ENCODE measurements at regions not wholly inside any gene's neighbourhood (a gene's known extent, or its start where the extent isn't known, plus 50 kb on each side); places are given as distances from the start of the nearest gene placed in this dataset.

DNA sequence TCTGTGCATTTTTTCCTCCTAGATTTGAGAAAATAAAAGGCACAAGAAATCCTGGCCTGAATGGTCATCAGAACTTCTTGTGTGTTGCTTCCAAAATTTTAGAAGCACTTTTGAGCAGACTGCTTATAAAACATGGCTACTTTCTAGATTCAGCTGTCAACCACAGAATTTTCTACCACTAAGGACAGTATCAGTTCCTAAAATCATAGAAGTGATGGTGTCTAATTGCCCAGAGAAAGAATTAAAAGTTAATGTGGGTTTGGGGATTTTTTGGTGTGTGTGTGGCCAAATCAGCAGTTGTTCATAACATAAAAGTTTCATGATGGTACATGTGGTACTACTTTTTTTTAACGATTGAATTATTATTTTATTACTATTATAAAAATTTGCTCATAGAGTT is 171.4 kb upstream of the SNX7 start:
- no peak overlapping the region for H3K27ac Mint-ChIP-seq
- no peaks in the 10 kb centered on the region for H3K36me3 Mint-ChIP-seq
- no peaks in the 10 kb centered on the region for H3K4me1 Mint-ChIP-seq
- Histone ChIP-seq H3K27ac (ENCODE audit: low read depth, low read length) (no peak overlapping the region), H3K27me3 (ENCODE audit: control insufficient read depth in 2 of 2, insufficient read depth in 2 of 2, low read length in 2 of 2) (no peaks in the 10 kb centered on the region), H3K9me3 (ENCODE audit: control insufficient read depth in 2 of 3, low read length in 3 of 3) (no peaks in the 10 kb centered on the region), H3K36me3 (ENCODE audit: control insufficient read depth in 2 of 3, insufficient read depth in 3 of 3, low read length in 3 of 3) (no peaks in the 10 kb centered on the region), H3K4me3 (ENCODE audit: low read length) (no peak overlapping the region), H3K4me1 (ENCODE audit: control insufficient read depth in 2 of 2, insufficient read depth in 2 of 2, low read length in 2 of 2) (no peaks in the 10 kb centered on the region)
- no peak overlapping the region for H3K4me3 Mint-ChIP-seq
- POLR2A ChIA-PET: no interaction called here
- CTCF ChIA-PET: no interaction called here
- DNase-seq: no peak
- peaks cover 0 to 6% (median 1%) of the 10 kb centered on the region in 11 donors for H3K9me3 Mint-ChIP-seq
- ATAC-seq: no peak
- peaks cover 0 to 8% (median 0%) of the 10 kb centered on the region in 5 donors for H3K27me3 Mint-ChIP-seq
- intact Hi-C loops (cut with micrococcal nuclease): no loop called here

DNA sequence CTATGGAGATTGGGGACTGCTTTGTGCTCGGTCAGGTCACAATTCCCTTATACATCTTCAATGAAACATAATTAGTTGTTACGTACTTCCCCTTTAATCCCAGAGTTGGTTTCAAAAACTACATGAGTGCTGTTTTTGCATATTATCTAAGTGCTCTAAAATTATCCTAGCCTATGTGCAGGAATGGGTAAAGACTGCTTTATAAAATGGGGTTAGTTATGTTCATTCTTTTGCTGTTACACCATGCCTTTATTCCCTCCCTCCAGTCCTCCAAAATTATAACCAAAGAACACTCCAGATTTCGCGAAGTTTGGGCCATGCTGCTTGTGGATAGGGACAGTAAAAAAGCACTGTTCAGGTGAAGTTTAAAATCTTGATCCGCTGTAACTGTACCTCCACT is 173.9 kb upstream of the SNX7 start:
- Histone ChIP-seq H3K36me3 (ENCODE audit: control insufficient read depth in 2 of 3, insufficient read depth in 3 of 3, low read length in 3 of 3) (no peaks in the 10 kb centered on the region), H3K27me3 (ENCODE audit: control insufficient read depth in 2 of 2, insufficient read depth in 2 of 2, low read length in 2 of 2) (no peaks in the 10 kb centered on the region), H3K4me1 (ENCODE audit: control insufficient read depth in 2 of 2, insufficient read depth in 2 of 2, low read length in 2 of 2) (no peaks in the 10 kb centered on the region), H3K27ac (ENCODE audit: low read depth, low read length) (no peak overlapping the region), H3K4me3 (ENCODE audit: low read length) (no peak overlapping the region), H3K9me3 (ENCODE audit: control insufficient read depth in 2 of 3, low read length in 3 of 3) (no peaks in the 10 kb centered on the region)
- Mint-ChIP-seq H3K27me3 (peaks cover 0 to 8% (median 0%) of the 10 kb centered on the region in 5 donors), H3K27ac (no peak overlapping the region), H3K36me3 (no peaks in the 10 kb centered on the region), H3K9me3 (peaks cover 0 to 6% (median 0%) of the 10 kb centered on the region in 11 donors), H3K4me3 (no peak overlapping the region), H3K4me1 (no peaks in the 10 kb centered on the region)
- intact Hi-C loops (cut with micrococcal nuclease): no loop called here
- POLR2A ChIA-PET: no interaction called here
- CTCF ChIA-PET: no interaction called here
- ATAC-seq (no peak), DNase-seq (no peak)

GRCh38 chr1:98482611-98483010 is 178.9 kb upstream of the SNX7 start:
- H3K4me3 Mint-ChIP-seq: no peak overlapping the region
- Histone ChIP-seq H3K36me3 (ENCODE audit: control insufficient read depth in 2 of 3, insufficient read depth in 3 of 3, low read length in 3 of 3) (no peaks in the 10 kb centered on the region), H3K4me1 (ENCODE audit: control insufficient read depth in 2 of 2, insufficient read depth in 2 of 2, low read length in 2 of 2) (no peaks in the 10 kb centered on the region), H3K4me3 (ENCODE audit: low read length) (no peak overlapping the region), H3K9me3 (ENCODE audit: control insufficient read depth in 2 of 3, low read length in 3 of 3) (no peaks in the 10 kb centered on the region), H3K27me3 (ENCODE audit: control insufficient read depth in 2 of 2, insufficient read depth in 2 of 2, low read length in 2 of 2) (no peaks in the 10 kb centered on the region), H3K27ac (ENCODE audit: low read depth, low read length) (no peak overlapping the region)
- no peak overlapping the region for H3K27ac Mint-ChIP-seq
- H3K9me3 Mint-ChIP-seq: peaks cover 0 to 4% (median 0%) of the 10 kb centered on the region in 11 donors
- no peaks in the 10 kb centered on the region for H3K36me3 Mint-ChIP-seq
- H3K4me1 Mint-ChIP-seq: no peaks in the 10 kb centered on the region
- no peak for DNase-seq
- CTCF ChIA-PET: no interaction called here
- intact Hi-C loops (cut with micrococcal nuclease): no loop called here
- no peak for ATAC-seq
- peaks cover 0 to 4% (median 0%) of the 10 kb centered on the region in 5 donors for H3K27me3 Mint-ChIP-seq
- POLR2A ChIA-PET: no interaction called here

DNA sequence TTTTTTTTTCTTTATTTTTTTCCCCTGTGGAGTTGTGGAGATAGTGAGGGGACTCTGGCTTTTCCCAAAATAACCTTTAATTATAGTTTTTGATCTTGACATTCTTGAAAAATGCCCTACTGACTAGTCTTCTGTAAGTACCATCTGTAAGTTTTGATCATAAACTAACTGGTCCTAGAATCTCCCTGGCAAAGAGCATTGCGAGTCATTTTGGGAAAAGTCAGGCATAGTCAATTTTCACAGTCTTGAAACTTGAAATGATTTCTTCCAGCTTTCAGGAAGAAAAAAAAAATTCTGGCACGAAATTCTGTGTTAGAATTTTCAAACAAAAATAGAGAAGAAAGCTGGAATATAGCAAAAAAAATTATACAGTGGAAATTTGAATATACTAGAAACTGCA is 181.2 kb upstream of the SNX7 start:
- DNase-seq (no peak), ATAC-seq (no peak)
- POLR2A ChIA-PET: no interaction called here
- Mint-ChIP-seq H3K27ac (no peak overlapping the region), H3K9me3 (peaks cover 0 to 4% (median 0%) of the 10 kb centered on the region in 11 donors), H3K36me3 (no peaks in the 10 kb centered on the region), H3K27me3 (no peaks in the 10 kb centered on the region), H3K4me3 (no peak overlapping the region), H3K4me1 (no peaks in the 10 kb centered on the region)
- Histone ChIP-seq H3K36me3 (ENCODE audit: control insufficient read depth in 2 of 3, insufficient read depth in 3 of 3, low read length in 3 of 3) (no peaks in the 10 kb centered on the region), H3K27ac (ENCODE audit: low read depth, low read length) (no peak overlapping the region), H3K4me3 (ENCODE audit: low read length) (no peak overlapping the region), H3K9me3 (ENCODE audit: control insufficient read depth in 2 of 3, low read length in 3 of 3) (no peaks in the 10 kb centered on the region), H3K4me1 (ENCODE audit: control insufficient read depth in 2 of 2, insufficient read depth in 2 of 2, low read length in 2 of 2) (no peaks in the 10 kb centered on the region), H3K27me3 (ENCODE audit: control insufficient read depth in 2 of 2, insufficient read depth in 2 of 2, low read length in 2 of 2) (no peaks in the 10 kb centered on the region)
- intact Hi-C loops (cut with micrococcal nuclease): no loop called here
- CTCF ChIA-PET: no interaction called here

GRCh38 chr1:98478121-98478520 is 183.4 kb upstream of the SNX7 start:
- Histone ChIP-seq H3K4me1 (ENCODE audit: control insufficient read depth in 2 of 2, insufficient read depth in 2 of 2, low read length in 2 of 2) (no peaks in the 10 kb centered on the region), H3K36me3 (ENCODE audit: control insufficient read depth in 2 of 3, insufficient read depth in 3 of 3, low read length in 3 of 3) (no peaks in the 10 kb centered on the region), H3K27me3 (ENCODE audit: control insufficient read depth in 2 of 2, insufficient read depth in 2 of 2, low read length in 2 of 2) (no peaks in the 10 kb centered on the region), H3K4me3 (ENCODE audit: low read length) (no peak overlapping the region), H3K9me3 (ENCODE audit: control insufficient read depth in 2 of 3, low read length in 3 of 3) (no peaks in the 10 kb centered on the region), H3K27ac (ENCODE audit: low read depth, low read length) (no peak overlapping the region)
- ATAC-seq (no peak), DNase-seq (no peak)
- Mint-ChIP-seq H3K27me3 (no peaks in the 10 kb centered on the region), H3K4me3 (no peak overlapping the region), H3K4me1 (no peaks in the 10 kb centered on the region), H3K9me3 (peaks cover 0 to 4% (median 0%) of the 10 kb centered on the region in 11 donors), H3K27ac (no peak overlapping the region), H3K36me3 (no peaks in the 10 kb centered on the region)
- CTCF ChIA-PET: no interaction called here
- intact Hi-C loops (cut with micrococcal nuclease): no loop called here
- POLR2A ChIA-PET: no interaction called here

GRCh38 chr1:98472878-98473277 is 188.6 kb upstream of the SNX7 start:
- H3K27ac Mint-ChIP-seq: no peak overlapping the region
- ChIA-PET CTCF (no interaction called here), POLR2A (no interaction called here)
- no peak overlapping the region for H3K4me3 ChIP-seq (ENCODE audit: low read length)
- no peaks in the 10 kb centered on the region for H3K27me3 ChIP-seq (ENCODE audit: control insufficient read depth in 2 of 2, insufficient read depth in 2 of 2, low read length in 2 of 2)
- no peaks in the 10 kb centered on the region for H3K27me3 Mint-ChIP-seq
- no peaks in the 10 kb centered on the region for H3K4me1 ChIP-seq (ENCODE audit: control insufficient read depth in 2 of 2, insufficient read depth in 2 of 2, low read length in 2 of 2)
- ATAC-seq (no peak), DNase-seq (no peak)
- no peaks in the 10 kb centered on the region for H3K9me3 ChIP-seq (ENCODE audit: control insufficient read depth in 2 of 3, low read length in 3 of 3)
- intact Hi-C loops (cut with micrococcal nuclease): no loop called here
- peaks cover 0 to 1% (median 0%) of the 10 kb centered on the region in 11 donors for H3K9me3 Mint-ChIP-seq
- H3K36me3 ChIP-seq (ENCODE audit: control insufficient read depth in 2 of 3, insufficient read depth in 3 of 3, low read length in 3 of 3): no peaks in the 10 kb centered on the region
- no peak overlapping the region for H3K27ac ChIP-seq (ENCODE audit: low read depth, low read length)
- H3K4me1 Mint-ChIP-seq: peaks cover 0 to 2% (median 0%) of the 10 kb centered on the region in 7 donors
- H3K4me3 Mint-ChIP-seq: no peak overlapping the region
- no peaks in the 10 kb centered on the region for H3K36me3 Mint-ChIP-seq

- Histone ChIP-seq H3K27ac (ENCODE audit: low read depth, low read length) (no peak overlapping the region), H3K4me3 (ENCODE audit: low read length) (no peak overlapping the region), H3K27me3 (ENCODE audit: control insufficient read depth in 2 of 2, insufficient read depth in 2 of 2, low read length in 2 of 2) (no peaks in the 10 kb centered on the region), H3K4me1 (ENCODE audit: control insufficient read depth in 2 of 2, insufficient read depth in 2 of 2, low read length in 2 of 2) (no peaks in the 10 kb centered on the region), H3K36me3 (ENCODE audit: control insufficient read depth in 2 of 3, insufficient read depth in 3 of 3, low read length in 3 of 3) (no peaks in the 10 kb centered on the region), H3K9me3 (ENCODE audit: control insufficient read depth in 2 of 3, low read length in 3 of 3) (no peaks in the 10 kb centered on the region)
- ChIA-PET POLR2A (no interaction called here), CTCF (no interaction called here)
- Mint-ChIP-seq H3K36me3 (no peaks in the 10 kb centered on the region), H3K27me3 (peaks cover 0 to under 1% (median 0%) of the 10 kb centered on the region in 5 donors), H3K4me3 (no peak overlapping the region), H3K4me1 (peaks cover 0 to 2% (median 0%) of the 10 kb centered on the region in 7 donors), H3K27ac (no peak overlapping the region), H3K9me3 (peaks cover 0 to 1% (median 0%) of the 10 kb centered on the region in 11 donors)
- intact Hi-C loops (cut with micrococcal nuclease): no loop called here
- ATAC-seq (no peak), DNase-seq (no peak)
These were observed 189.9 kb upstream of the SNX7 start for GRCh38 chr1:98471633-98472032.

Data from naive thymus-derived CD4-positive, alpha-beta T cell (primary cell).